GM10266 (cell line): ENCODE measurements at regions not wholly inside any gene's neighbourhood (a gene's known extent, or its start where the extent isn't known, plus 50 kb on each side); places are given as distances from the start of the nearest gene placed in this dataset.
"Not testable (repeated sequence)": the region's sequence is repeated elsewhere in the genome, so short reads cannot be mapped to it uniquely, and the experiment has no call there.

Source experiments
- DNase-seq: peaks from one replicate; pipeline ENCODE4 v3.0.0; 2012; ENCODE audit errors: extremely low spot score
- CTCF ChIP-seq: IDR thresholded peaks from 2 replicates; pipeline ENCODE4 v1.5.1; 2012; ENCODE audit warnings: mild to moderate bottlenecking, low read depth; ENCODE audit not compliant: control insufficient read depth, insufficient read depth; ENCODE audit errors: missing control alignments

DNA sequence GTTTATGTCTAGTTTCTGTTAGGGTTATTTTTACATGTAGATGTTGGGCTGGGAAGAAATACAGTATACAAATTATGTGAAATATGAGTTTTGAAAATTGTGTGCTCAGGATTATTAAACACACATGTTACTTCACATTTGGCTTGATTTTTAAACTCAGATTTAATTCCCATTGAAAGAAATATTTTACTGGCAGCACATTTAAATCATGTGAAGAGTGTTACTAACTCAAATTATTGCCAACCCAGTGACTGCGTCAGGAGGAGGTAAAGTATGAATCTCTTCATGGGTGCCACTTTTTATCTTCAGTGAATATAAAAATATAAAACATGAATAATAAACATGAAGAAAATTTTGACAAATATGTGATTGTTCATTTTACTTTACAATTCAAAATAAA lies 457.5 kb upstream of the CCDC179 start:
- no peak for TF ChIP-seq CTCF
- no peak for DNase-seq

- no peak for DNase-seq
- no peak for TF ChIP-seq CTCF
Observed at GRCh38 chr11:23318670-23319069, 458.4 kb upstream of the CCDC179 start.

DNA sequence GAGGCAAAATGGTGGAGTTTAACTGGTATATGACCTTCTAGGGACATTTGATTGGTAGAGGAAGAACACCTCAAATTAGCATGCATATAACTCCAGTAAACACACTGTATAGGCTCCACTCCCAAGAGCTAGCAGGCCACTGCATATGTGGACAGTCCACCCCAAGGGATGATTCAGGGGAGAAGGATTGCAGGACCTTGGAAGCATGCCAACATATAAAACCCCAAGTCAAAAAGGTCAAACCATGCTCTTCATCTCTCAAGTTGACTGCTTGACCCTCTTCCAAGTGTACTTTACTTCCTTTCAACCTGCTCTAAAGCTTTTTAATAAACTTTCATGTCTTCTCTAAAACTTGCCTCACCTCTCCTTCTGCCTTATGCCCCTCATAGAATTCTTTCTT lies 459.9 kb upstream of the CCDC179 start:
- no peak for TF ChIP-seq CTCF
- no peak for DNase-seq

DNA sequence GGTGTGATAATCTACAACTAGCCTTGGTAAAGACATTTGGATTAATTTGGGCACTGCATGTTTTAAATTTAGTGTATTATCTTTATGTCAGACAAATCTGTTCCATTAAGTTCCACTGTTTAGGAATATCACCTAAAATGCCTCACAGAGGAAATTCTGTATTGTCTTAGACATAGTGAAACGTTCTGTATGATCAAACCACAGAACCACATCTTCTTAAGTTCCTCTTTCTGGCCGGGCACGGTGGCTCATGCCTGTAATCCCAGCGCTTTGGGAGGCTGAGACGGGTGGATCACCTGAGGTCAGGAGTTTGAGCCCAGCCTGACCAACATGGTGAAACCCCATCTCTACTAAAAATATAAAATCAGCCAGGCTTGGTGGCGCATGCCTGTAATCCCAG lies 475.3 kb upstream of the CCDC179 start:
- DNase-seq = not testable (repeated sequence)

DNA sequence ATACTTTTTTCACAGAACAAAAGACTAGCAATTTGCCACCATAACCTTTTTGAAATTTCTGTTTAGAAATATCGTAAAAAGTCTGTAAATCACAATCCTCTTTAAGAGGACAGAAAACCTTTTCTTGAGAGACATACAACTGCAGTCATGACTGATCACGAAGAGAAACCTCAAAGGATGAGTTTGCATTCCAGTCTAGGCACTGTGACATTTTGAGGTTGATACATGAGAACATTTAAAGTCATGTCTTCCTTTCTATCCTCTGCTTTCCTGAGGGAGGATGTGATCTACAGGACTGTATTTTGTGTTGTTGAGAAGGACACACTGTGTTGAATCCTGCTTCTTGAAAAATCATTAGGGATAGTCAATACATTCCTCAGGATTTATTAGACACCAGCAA lies 476.7 kb upstream of the CCDC179 start:
- TF ChIP-seq CTCF = no peak
- DNase-seq = no peak

GRCh38 chr11:23353611-23354010 lies 493.3 kb upstream of the CCDC179 start:
- no peak for TF ChIP-seq CTCF
- DNase-seq = no peak

- no peak for DNase-seq
Observed at GRCh38 chr11:23359297-23359696, 499.0 kb upstream of the CCDC179 start.

More at GRCh38 chr11:23359297-23359696, 499.0 kb upstream of the CCDC179 start:
- no peak for TF ChIP-seq CTCF
